ENCODE measurements at regions not wholly inside any gene's neighbourhood (a gene's known extent, or its start where the extent isn't known, plus 50 kb on each side); places are given as distances from the start of the nearest gene placed in this dataset.

GRCh38 chr20:22411627-22412450 lies 172.5 kb downstream of the FOXA2 start:
- no peak overlapping the region for H2BK15ac ChIP-seq (ENCODE audit: low read length)
- no peak overlapping the region for H3K4me3 ChIP-seq (ENCODE audit: extremely low read depth in 1 of 4, insufficient read depth in 2 of 4, low read depth in 3 of 4, low read length in 4 of 4)
- no peak overlapping the region for H4K8ac ChIP-seq (ENCODE audit: extremely low read depth, insufficient read depth, low read length)
- H2BK12ac ChIP-seq (ENCODE audit: low read depth, low read length): no peak overlapping the region
- H3K56ac ChIP-seq (replicated peaks; ENCODE audit: insufficient read length, low read depth, low read length): no peak overlapping the region
- ChIA-PET CTCF (ENCODE audit: partially characterized antibody) (interaction anchor here (1.0 kb wide), 2 partner anchors 41 to 164 kb away, joined by 3 read pairs; no protein-coding TSS in a partner anchor), POLR2A (ENCODE audit: partially characterized antibody) (no interaction called here)
- H3K27ac ChIP-seq (ENCODE audit: low read depth, low read length): no peak overlapping the region
- H2AFZ ChIP-seq (ENCODE audit: low read length): no peak overlapping the region
- no peaks in the 10 kb centered on the region for H3K79me2 ChIP-seq (ENCODE audit: control insufficient read depth in 1 of 2, insufficient read depth in 2 of 2, low read length in 2 of 2)
- H4K20me1 ChIP-seq (replicated peaks in 1 of 2; ENCODE audit: control insufficient read depth in 1 of 2, insufficient read depth in 2 of 2, low read length in 2 of 2): no peaks in the 10 kb centered on the region
- no peak overlapping the region for H3K4ac ChIP-seq (replicated peaks; ENCODE audit: insufficient read length, low read depth, low read length)
- TF ChIP-seq SP1 (IDR thresholded peaks at IDR 0.05; ENCODE audit: low read depth, low read length) (no peak), KDM4A (IDR thresholded peaks at IDR 0.05; ENCODE audit: low read depth, low read length, severe bottlenecking) (no peak), GTF2F1 (IDR thresholded peaks at IDR 0.05; ENCODE audit: borderline replicate concordance, low read depth, low read length) (no peak), POLR2AphosphoS5 (IDR thresholded peaks at IDR 0.05; ENCODE audit: low read depth, low read length) (no peak), RAD21 (IDR thresholded peaks at IDR 0.05 in 1 of 2, conservative IDR thresholded peaks at IDR 0.05 in 1 of 2; ENCODE audit: low read depth in 2 of 2, low read length in 2 of 2) (no peak)
- no peaks in the 10 kb centered on the region for H3K4me1 ChIP-seq (replicated peaks in 1 of 4; ENCODE audit: control insufficient read depth in 3 of 4, insufficient read depth in 4 of 4, low read length in 3 of 4)
- no peak overlapping the region for H4K91ac ChIP-seq (replicated peaks; ENCODE audit: insufficient read length, low read length)
- DNase-seq (ENCODE audit: low read depth in 1 of 2, low spot score in 2 of 2) (no peak), FAIRE-seq (no peak)
- H3K14ac ChIP-seq (ENCODE audit: insufficient read length): no peak overlapping the region
- no peak overlapping the region for H2AK5ac ChIP-seq (ENCODE audit: low read depth, low read length)
- no peak overlapping the region for H2BK20ac ChIP-seq (ENCODE audit: low read length)
- no peak overlapping the region for H3K23ac ChIP-seq (ENCODE audit: insufficient read length)
- H3K9me3 ChIP-seq (ENCODE audit: insufficient read depth in 2 of 2, low read depth in 1 of 2, low read length in 1 of 2): no peaks in the 10 kb centered on the region
- no peak overlapping the region for H3K9ac ChIP-seq (replicated peaks in 1 of 4; ENCODE audit: extremely low read depth in 1 of 4, low read depth in 3 of 4, low read length in 3 of 4)
- H3K4me2 ChIP-seq (ENCODE audit: insufficient read depth in 1 of 2, low read depth in 2 of 2, low read length in 2 of 2): no peak overlapping the region
- no peaks in the 10 kb centered on the region for H3K27me3 ChIP-seq (replicated peaks in 1 of 4; ENCODE audit: control insufficient read depth in 3 of 4, extremely low read depth in 1 of 4, insufficient read depth in 3 of 4, low read length in 3 of 4)
- H3K18ac ChIP-seq (ENCODE audit: extremely low read depth, low read length): no peak overlapping the region
- no peak overlapping the region for H2BK5ac ChIP-seq (ENCODE audit: low read depth, low read length)
- H3K36me3 ChIP-seq (ENCODE audit: control insufficient read depth in 2 of 4, insufficient read depth in 4 of 4, low read length in 3 of 4): no peaks in the 10 kb centered on the region
- H2BK120ac ChIP-seq (replicated peaks; ENCODE audit: low read depth, low read length): no peak overlapping the region
- WGBS, 2 experiments (ENCODE audit: extremely low coverage in 1 of 2, insufficient coverage in 1 of 2, insufficient read length in 1 of 2, insufficient replicate concordance in 2 of 2, low coverage in 1 of 2, low lambda C conversion rate in 2 of 2, missing lambda C conversion rate in 1 of 2): 94% methylated on average over 12 of the region's 12 CpGs; no CpG with 5 or more reads in 1 of the 2 experiments
- no peaks in the 10 kb centered on the region for H3K23me2 ChIP-seq (ENCODE audit: low read depth, low read length)
- H3K79me1 ChIP-seq (ENCODE audit: low read depth, low read length): no peaks in the 10 kb centered on the region
- H4K5ac ChIP-seq (ENCODE audit: insufficient read length, low read depth, low read length): no peak overlapping the region

Measured in H1 (cell line).